HG03432 (cell line): ENCODE measurements at regions not wholly inside any gene's neighbourhood (a gene's known extent, or its start where the extent isn't known, plus 50 kb on each side); places are given as distances from the start of the nearest gene placed in this dataset.

ENCODE experiments used
- ATAC-seq: cut with Tn5 transposase; IDR thresholded peaks from one replicate; pipeline ENCODE4 v1.9.1; 2021; ENCODE audit warnings: mild to moderate bottlenecking, moderate library complexity; ENCODE audit not compliant: unreplicated experiment

DNA sequence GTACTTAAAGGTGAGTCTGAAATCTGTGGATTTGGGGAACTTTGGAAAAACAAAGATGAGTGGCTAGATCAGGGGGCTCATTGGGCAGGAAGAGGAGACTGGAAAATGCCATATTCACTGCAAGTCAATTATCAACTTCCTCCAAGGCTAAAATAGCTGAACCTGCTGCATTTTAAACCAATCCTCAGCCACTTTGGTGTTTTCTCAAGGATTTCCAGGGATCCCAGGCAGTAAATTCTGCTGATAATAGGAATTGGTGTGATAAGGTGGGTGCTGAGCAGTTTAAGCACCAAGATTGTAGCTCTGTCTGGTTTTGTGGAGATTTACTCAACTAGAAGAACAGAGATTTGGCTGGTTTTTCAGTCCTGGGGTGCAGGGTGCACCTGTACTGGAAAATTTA, 153.9 kb upstream of the CAMK1G start:
- no peak for ATAC-seq

- ATAC-seq = no peak
These were observed 153.4 kb upstream of the CAMK1G start for GRCh38 chr1:209430107-209430506.

DNA sequence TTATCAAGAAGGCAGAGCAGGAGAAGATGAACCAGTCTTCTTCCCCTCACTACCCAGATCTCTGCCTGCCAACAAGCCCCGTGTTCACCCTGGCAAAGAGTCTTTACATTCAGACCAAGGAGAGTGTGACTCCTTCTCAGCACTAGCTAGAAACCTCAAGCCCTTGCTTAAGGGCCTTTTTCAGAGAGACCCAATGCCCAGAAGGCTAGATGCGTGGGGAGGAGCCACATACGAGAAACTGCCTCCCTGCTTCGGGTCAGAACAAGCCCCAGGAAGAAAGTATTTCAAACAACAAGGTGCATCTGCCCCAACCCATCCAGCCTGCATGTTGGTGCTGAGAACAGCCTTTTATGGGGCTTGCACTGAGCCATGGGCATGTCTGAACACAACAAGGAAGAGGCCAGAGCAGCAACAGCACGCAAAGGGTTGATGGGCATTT, 152.7 kb upstream of the CAMK1G start:
- ATAC-seq = no peak

GRCh38 chr1:209431402-209431801, 152.1 kb upstream of the CAMK1G start:
- no peak for ATAC-seq

DNA sequence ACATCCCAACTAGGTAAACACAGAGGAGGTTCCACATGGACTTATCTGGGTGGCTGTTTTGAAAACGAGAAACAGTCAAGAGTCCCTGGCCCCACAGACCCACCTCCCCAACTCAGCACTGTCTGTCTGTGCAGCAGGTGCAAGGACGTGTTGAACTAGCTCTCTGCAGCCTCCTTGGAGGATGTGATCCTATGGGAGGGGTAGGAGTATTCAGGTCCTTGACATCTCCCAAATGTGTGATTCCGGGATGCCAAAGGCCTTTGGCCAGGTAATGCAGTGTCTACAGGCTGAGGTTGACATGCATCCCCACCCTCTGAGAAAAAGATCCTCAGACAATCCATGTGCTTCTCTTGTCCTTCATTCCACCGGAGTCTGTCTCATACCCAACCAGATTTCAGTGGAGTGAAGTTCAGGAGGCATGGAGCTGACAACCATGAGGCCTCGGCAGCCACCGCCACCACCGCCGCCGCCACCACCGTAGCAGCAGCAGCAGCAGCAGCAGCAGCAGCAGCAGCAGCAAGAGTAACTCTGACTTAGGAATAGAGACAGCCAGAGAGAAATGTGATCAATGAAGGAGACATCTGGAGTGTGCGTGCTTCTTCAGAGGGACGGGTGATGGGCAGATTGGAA, 151.6 kb upstream of the CAMK1G start:
- no peak for ATAC-seq

- ATAC-seq = no peak
These were observed 151.1 kb upstream of the CAMK1G start for GRCh38 chr1:209432443-209432825.

DNA sequence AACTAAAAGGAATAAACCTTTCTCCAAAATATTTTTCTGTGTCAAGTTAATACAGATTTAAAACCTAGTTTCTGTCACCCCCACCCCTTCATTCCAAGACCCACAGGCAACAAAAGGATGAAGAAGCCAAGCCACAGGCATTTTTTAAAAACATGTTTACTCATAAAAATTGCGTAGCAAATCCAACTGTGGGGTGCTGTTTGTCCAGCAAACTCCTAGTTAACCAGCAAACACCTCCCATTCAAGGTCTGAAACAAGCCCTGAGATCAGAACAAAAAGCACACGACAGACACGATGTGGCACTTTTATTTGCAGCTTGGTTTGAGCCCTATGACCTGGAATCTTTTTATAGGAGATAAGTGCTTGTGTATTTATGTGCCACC, 149.9 kb upstream of the CAMK1G start:
- no peak for ATAC-seq

GRCh38 chr1:209434066-209434465, 149.4 kb upstream of the CAMK1G start:
- ATAC-seq = no peak

DNA sequence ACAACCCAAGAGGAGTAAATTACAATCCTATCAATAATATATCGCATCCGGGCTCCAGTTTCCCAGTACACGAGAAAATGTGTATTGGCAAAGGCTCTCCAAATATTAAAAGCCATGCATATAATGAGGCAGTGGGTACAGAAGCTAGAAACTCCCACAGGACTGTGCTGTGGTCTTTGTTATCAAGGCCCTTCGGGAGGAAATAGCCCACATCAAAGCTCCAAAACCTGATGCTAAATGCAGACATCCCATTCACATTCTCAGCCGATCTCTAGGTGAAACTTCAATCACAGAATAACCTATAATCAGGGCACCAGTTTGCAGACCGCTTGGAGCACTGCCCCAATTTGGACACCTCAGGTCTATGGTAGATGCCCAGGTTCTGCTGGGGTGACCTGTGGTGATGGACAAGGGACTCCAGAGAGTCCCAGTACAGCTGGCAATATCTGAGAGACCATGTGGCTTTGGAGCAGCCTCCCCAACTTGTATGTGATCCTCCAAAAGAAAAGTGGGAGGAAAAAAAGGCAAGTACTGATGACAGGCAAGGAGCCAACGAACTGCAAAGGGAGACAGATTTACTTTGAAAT, 148.8 kb upstream of the CAMK1G start:
- no peak for ATAC-seq

- ATAC-seq = peak; percentile 88
These were observed 147.6 kb upstream of the CAMK1G start for GRCh38 chr1:209435654-209436566.

DNA sequence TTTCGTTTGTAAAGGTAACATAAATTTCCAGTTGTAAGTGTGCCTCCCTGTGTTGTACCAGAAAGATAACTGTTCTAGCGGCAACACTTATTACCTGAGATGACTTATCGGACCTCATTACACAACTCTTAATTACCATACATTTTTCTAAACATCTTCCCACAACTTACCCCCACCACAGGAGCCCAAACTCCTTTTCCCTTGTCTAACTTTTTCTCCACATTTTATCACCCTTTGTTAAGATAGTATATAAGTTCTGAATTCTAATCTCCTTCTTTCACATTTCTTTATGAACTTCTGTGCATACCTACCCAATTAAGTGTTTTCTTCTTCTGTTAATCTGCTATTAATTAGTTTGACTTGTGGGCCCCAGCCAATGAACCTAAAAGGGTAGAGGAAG, 143.7 kb upstream of the CAMK1G start:
- ATAC-seq = no peak

GRCh38 chr1:209443361-209443931, 140.1 kb upstream of the CAMK1G start:
- no peak for ATAC-seq

DNA sequence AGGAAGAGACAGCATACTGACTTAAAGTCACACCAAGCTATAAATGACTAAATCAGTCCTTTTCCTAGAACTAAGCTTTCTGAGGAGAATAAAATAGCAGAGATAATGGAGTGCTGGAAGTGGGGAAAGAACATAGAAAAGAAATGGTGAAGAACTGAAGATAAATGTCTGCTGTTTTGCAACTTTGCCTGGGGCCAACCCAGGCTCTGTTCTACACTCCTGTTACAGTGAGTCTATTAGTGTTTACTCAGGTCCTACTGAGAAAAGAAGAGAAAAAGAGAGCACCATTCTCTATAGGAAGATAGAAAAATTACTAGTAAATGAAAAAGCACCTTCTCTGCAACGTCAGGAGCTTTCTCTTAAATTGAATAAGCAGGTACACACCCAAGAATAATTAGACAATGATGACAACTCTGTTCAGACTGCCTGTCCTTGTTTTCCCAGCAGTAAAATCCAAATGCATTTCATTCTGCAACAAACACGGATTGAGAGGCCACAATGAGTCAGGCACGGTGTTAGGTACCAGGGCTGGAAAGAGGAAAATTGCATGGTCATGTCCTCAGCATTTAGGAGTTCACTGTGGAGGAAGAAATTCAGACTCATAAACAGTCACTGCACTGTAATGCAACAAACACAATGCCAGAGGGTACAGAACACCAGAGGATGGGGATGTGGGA, 139.4 kb upstream of the CAMK1G start:
- ATAC-seq = no peak

DNA sequence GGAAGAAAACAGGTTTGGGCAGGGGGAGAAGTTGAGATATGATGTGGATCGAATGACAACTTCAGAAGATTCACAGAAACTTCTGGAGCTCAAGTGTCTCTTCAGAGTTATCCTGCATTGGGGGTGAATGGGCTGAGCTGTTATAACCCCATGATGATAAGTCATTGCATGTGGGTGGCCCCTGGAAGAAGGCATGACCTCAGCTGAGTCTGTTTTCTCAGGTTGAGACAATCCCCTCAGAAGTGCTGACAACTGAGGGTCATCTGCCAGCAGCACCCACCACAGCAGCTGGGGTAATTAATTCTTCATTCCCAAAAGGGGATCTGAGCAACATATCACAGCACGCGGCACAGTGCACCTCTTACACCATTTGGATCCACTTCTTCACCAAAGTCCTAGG, 138.6 kb upstream of the CAMK1G start:
- ATAC-seq = no peak

- ATAC-seq = no peak
These were observed 137.9 kb upstream of the CAMK1G start for GRCh38 chr1:209445576-209445975.

DNA sequence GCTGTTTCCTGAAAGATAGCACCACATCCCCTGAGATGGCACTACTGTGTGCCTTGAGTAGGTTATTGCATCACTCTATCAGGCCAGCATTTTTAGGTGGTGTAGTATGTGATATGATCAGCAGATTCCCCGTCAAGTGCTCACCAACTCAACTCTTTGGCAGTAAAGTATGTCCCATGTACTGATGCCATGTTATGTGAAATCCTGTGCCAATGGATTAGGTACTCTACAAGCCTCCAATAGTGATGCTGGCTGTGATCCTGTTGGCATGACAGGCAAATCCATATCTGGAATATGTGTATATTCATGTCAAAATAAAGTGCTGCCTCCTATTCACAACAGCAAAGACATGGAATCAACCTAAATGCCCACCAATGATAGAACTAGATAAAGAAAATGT, 137.2 kb upstream of the CAMK1G start:
- ATAC-seq = no peak

GRCh38 chr1:209454340-209454994, 129.0 kb upstream of the CAMK1G start:
- ATAC-seq = no peak

DNA sequence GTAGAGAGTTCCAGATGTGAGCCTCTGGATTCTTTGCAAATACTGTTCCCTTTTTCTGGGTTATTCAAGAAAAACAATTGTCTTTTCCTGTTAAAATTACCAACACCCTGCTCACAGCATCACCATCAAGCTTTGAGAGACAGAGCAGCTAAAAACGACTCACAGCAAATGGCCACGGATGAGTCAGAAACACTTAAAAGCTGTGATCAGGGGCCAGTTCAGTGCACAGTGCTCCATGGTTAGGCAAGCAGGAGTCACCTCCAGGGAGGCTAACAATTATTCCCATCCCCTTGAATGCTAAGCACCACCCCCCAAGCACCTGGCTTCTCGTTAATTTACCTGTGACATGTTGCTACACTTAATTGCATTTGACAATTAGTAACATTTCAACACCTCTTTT, 128.4 kb upstream of the CAMK1G start:
- no peak for ATAC-seq

GRCh38 chr1:209455661-209456358, 127.7 kb upstream of the CAMK1G start:
- ATAC-seq = no peak

- no peak for ATAC-seq
These were observed 126.6 kb upstream of the CAMK1G start for GRCh38 chr1:209456878-209457277.
